GM12878 (cell line): ENCODE measurements at regions not wholly inside any gene's neighbourhood (a gene's known extent, or its start where the extent isn't known, plus 50 kb on each side); places are given as distances from the start of the nearest gene placed in this dataset.

ENCODE experiments used
- ATAC-seq: fragments of 200-7000 bp; cut with Tn5 transposase; 3 replicates; pipeline ENCODE4 v1.9.1; 2020; ENCODE audit warnings: mild to moderate bottlenecking, moderate library complexity
- BruUV-seq: library from RNA; stranded (reverse); fragments of 400-500 nt; replicated peaks from 2 replicates; lab custom pipeline; 2021; lab: Mats Ljungman, UMichigan
- CTCF ChIA-PET: fragments of 300-600 bp; sonication (Branson Sonifier 250); formaldehyde crosslinking; extraction: SDS; loops from one replicate; lab custom pipeline; 2021; ENCODE audit warnings: inconsistent platforms; lab: Yijun Ruan, JAX
- POLR2A ChIA-PET: fragments of 350-600 bp; formaldehyde crosslinking; extraction: SDS; loops from one replicate; lab custom pipeline; 2021; ENCODE audit warnings: inconsistent platforms; lab: Charles Lee
- RAD21 ChIA-PET: fragments of 300-600 bp; sonication (Branson Sonifier 250); formaldehyde crosslinking; loops from one replicate; lab custom pipeline; 2023; ENCODE audit warnings: antibody characterized with exemption; ENCODE audit not compliant: unreplicated experiment; lab: Charles Lee
- SMC1A ChIA-PET: fragments of 300-600 bp; sonication (Branson Sonifier 250); formaldehyde crosslinking; loops from one replicate; lab custom pipeline; 2023; ENCODE audit not compliant: unreplicated experiment, uncharacterized antibody; lab: Charles Lee
- DNase-seq: peaks from one replicate; pipeline ENCODE4 v3.0.0-alpha.2; 2011; ENCODE audit warnings: low read depth, low spot score
- FAIRE-seq: peaks from 3 replicates; lab custom pipeline; 2011; peaks lifted over from hg19 to GRCh38; lab: Jason Lieb, UNC
- H2AFZ ChIP-seq: 2 replicates; pipeline ENCODE4 v1.6.0; 2011; ENCODE audit warnings: low read depth, low read length, control low read depth; ENCODE audit not compliant: control insufficient read depth
- H3K27ac ChIP-seq: 2 replicates; pipeline ENCODE4 v1.5.1; 2011; ENCODE audit warnings: control low read depth; ENCODE audit not compliant: control insufficient read depth, insufficient read depth
- H3K27me3 ChIP-seq, 2 experiments: replicated peaks in 1 of 2; 2 replicates each; pipeline versions ENCODE4 v1.6.0 to v1.6.1; 2011; ENCODE audit warnings: low read length in 1 of 2; ENCODE audit not compliant: control insufficient read depth in 2 of 2, insufficient read depth in 2 of 2
- H3K36me3 ChIP-seq, 2 experiments: 2 replicates each; pipeline ENCODE4 v1.5.1; 2011; ENCODE audit warnings: low read length in 1 of 2; ENCODE audit not compliant: control insufficient read depth in 2 of 2, insufficient read depth in 2 of 2
- H3K4me1 ChIP-seq: 2 replicates; pipeline ENCODE4 v1.6.1; 2011; ENCODE audit warnings: mild to moderate bottlenecking, low read length, moderate library complexity, mixed read lengths; ENCODE audit not compliant: control insufficient read depth, insufficient read depth
- H3K4me2 ChIP-seq: 2 replicates; pipeline ENCODE4 v1.6.0; 2011; ENCODE audit warnings: control low read depth; ENCODE audit not compliant: control insufficient read depth, insufficient read depth
- H3K4me3 ChIP-seq: fragments of 200-600 bp; sonication (generic); 2 replicates; pipeline ENCODE4 v1.5.1; 2016
- H3K79me2 ChIP-seq: 2 replicates; pipeline ENCODE4 v1.6.0; 2011; ENCODE audit warnings: low read length; ENCODE audit not compliant: control insufficient read depth, insufficient read depth
- H3K9ac ChIP-seq: 2 replicates; pipeline ENCODE4 v1.8.0; 2011; ENCODE audit warnings: low read length, control low read depth, mixed read lengths; ENCODE audit not compliant: control insufficient read depth, insufficient read depth
- H3K9me3 ChIP-seq: replicated peaks from 3 replicates; pipeline ENCODE4 v1.5.1; 2011; ENCODE audit warnings: mild to moderate bottlenecking, low read length; ENCODE audit not compliant: control insufficient read depth, insufficient read depth
- H4K20me1 ChIP-seq: 2 replicates; pipeline ENCODE4 v1.6.0; 2011; ENCODE audit not compliant: control insufficient read depth, insufficient read depth
- BRCA1 ChIP-seq: IDR thresholded peaks from 2 replicates; pipeline ENCODE4 v1.6.1; 2011; ENCODE audit warnings: low read depth, low read length, improper control_type of control experiment
- FOXM1 ChIP-seq: IDR thresholded peaks from 2 replicates; pipeline ENCODE4 v1.6.1; 2012; ENCODE audit warnings: low read depth, mild to moderate bottlenecking, inconsistent platforms, low read length, moderate library complexity
- POU2F2 ChIP-seq: IDR thresholded peaks from 3 replicates; pipeline ENCODE4 v1.6.1; 2011; ENCODE audit warnings: low read depth, mild to moderate bottlenecking, low read length, borderline replicate concordance
- SREBF1 ChIP-seq: IDR thresholded peaks from 2 replicates; pipeline ENCODE4 v1.6.1; 2012; ENCODE audit warnings: mild to moderate bottlenecking, low read length
- TCF12 ChIP-seq: IDR thresholded peaks from 2 replicates; pipeline ENCODE4 v1.6.1; 2011; ENCODE audit warnings: low read depth, mild to moderate bottlenecking, low read length
- ZNF217 ChIP-seq: fragments of 450-650 bp; IDR thresholded peaks from 2 replicates; pipeline ENCODE4 v1.6.1; 2017; ENCODE audit warnings: antibody characterized with exemption, mild to moderate bottlenecking
- WGBS: methylation state at CpG from one replicate; pipeline ENCODE4 v1.1.6; 2016; ENCODE audit warnings: low lambda C conversion rate; ENCODE audit not compliant: insufficient replicate concordance, insufficient coverage; ENCODE audit errors: missing lambda C conversion rate; 5-methylcytosine and 5-hydroxymethylcytosine counted together
- in situ Hi-C: fragments of 300-500 bp; cut with MboI; formaldehyde crosslinking; loops from 9 replicates; pipeline ENCODE4 v1.14.3; 2018; ENCODE audit warnings: mixed read lengths
- intact Hi-C: fragments of 100-400 bp; cut with micrococcal nuclease; formaldehyde crosslinking; loops from one replicate; pipeline ENCODE4 v1.14.2; 2022; ENCODE audit not compliant: unreplicated experiment
- TF ChIP-seq, protein P1 (sequence below): IDR thresholded peaks from 2 replicates; pipeline ENCODE4 v1.6.1; 2012; ENCODE audit warnings: low read depth, low read length, improper control_type of control experiment
- TF ChIP-seq, protein P2 (sequence below): fragments of 450-650 bp; formaldehyde crosslinking; IDR thresholded peaks from 2 replicates; pipeline ENCODE4 v1.4.0; 2020; ENCODE audit warnings: mild to moderate bottlenecking, moderate library complexity

DNA sequence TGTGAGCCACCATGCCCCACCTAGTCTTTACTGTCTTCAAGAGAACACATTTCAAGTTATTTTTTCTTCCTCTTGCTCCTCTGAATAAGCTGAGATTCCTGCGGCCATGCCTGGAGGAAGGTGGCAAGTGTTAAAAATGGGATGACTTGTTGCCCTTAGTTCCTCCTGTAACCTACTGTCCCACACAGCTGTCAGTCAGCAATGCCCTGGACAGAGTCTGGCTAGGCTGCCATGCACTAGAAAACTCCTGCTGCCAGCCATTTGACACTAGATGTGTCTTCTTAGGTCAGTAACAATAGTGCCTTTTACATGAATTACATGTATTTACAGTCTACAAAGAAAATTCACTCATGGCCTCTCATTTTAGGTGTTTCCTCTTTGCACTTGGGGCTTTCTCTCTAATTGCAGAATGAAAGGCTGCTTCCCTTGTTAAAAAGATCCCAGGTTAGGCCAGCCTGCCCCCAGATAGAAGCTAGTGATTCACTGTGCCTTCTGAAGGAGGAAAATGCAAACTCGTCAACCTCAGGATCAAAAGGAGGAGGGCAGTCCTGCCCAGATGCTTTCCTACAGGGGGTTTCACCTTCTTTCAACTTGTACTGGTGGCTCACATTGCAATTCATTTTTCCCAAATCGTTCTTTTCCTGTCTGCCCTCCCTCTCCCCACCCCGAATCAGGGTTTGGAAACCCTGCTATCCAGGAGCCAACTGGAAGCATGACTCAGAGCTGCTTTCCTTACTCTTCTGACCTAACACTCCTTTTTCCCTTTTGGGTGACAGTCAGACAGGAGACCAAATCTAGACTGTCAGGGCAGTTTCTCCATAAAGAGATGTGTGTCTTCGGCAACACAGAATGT, 136.6 kb downstream of the SPAG6 start:
- Histone ChIP-seq H3K9me3 (no peaks in the 10 kb centered on the region), H2AFZ (no peak overlapping the region; the same call in 1 of the 2 replicates), H3K27ac (no peak overlapping the region), H3K4me3 (no peak overlapping the region), H3K36me3 (no peaks in the 10 kb centered on the region), H3K79me2 (no peaks in the 10 kb centered on the region), H3K27me3 (no peaks in the 10 kb centered on the region), H3K9ac (no peak overlapping the region), H4K20me1 (no peaks in the 10 kb centered on the region), H3K4me2 (no peak overlapping the region), H3K4me1 (peaks cover 8% of the 10 kb centered on the region; the same call in 1 of the 2 replicates)
- RAD21 ChIA-PET: no interaction called here
- TF ChIP-seq SREBF1 (no peak), ZNF217 (no peak), FOXM1 (no peak), TCF12 (no peak), BRCA1 (no peak), POU2F2 (no peak)
- TF ChIP-seq, protein P1, sequence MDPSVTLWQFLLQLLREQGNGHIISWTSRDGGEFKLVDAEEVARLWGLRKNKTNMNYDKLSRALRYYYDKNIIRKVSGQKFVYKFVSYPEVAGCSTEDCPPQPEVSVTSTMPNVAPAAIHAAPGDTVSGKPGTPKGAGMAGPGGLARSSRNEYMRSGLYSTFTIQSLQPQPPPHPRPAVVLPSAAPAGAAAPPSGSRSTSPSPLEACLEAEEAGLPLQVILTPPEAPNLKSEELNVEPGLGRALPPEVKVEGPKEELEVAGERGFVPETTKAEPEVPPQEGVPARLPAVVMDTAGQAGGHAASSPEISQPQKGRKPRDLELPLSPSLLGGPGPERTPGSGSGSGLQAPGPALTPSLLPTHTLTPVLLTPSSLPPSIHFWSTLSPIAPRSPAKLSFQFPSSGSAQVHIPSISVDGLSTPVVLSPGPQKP: no peak
- TF ChIP-seq, protein P2, sequence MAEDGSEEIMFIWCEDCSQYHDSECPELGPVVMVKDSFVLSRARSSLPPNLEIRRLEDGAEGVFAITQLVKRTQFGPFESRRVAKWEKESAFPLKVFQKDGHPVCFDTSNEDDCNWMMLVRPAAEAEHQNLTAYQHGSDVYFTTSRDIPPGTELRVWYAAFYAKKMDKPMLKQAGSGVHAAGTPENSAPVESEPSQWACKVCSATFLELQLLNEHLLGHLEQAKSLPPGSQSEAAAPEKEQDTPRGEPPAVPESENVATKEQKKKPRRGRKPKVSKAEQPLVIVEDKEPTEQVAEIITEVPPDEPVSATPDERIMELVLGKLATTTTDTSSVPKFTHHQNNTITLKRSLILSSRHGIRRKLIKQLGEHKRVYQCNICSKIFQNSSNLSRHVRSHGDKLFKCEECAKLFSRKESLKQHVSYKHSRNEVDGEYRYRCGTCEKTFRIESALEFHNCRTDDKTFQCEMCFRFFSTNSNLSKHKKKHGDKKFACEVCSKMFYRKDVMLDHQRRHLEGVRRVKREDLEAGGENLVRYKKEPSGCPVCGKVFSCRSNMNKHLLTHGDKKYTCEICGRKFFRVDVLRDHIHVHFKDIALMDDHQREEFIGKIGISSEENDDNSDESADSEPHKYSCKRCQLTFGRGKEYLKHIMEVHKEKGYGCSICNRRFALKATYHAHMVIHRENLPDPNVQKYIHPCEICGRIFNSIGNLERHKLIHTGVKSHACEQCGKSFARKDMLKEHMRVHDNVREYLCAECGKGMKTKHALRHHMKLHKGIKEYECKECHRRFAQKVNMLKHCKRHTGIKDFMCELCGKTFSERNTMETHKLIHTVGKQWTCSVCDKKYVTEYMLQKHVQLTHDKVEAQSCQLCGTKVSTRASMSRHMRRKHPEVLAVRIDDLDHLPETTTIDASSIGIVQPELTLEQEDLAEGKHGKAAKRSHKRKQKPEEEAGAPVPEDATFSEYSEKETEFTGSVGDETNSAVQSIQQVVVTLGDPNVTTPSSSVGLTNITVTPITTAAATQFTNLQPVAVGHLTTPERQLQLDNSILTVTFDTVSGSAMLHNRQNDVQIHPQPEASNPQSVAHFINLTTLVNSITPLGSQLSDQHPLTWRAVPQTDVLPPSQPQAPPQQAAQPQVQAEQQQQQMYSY: no peak
- ATAC-seq: no peak
- POLR2A ChIA-PET: interaction anchor here (0.6 to 1.0 kb wide), 3 partner anchors 17 to 901 kb away, joined by 3 to 6 read pairs (median 4); no protein-coding TSS in a partner anchor
- BruUV-seq: no TSS peak
- CTCF ChIA-PET: interaction anchor here (0.7 kb wide), 1 partner anchor 484 kb away, joined by 3 read pairs; no protein-coding TSS in a partner anchor
- in situ Hi-C loops: no loop called here
- FAIRE-seq: no peak
- 78% methylated on average over 5 of the region's 5 CpGs for WGBS
- SMC1A ChIA-PET: interaction anchor here (0.8 to 1.4 kb wide), 4 partner anchors 10 to 508 kb away, joined by 3 to 4 read pairs (median 3); no protein-coding TSS in a partner anchor
- intact Hi-C loops: no loop called here
- DNase-seq: no peak
